UCSD-AML1 (cell line): ENCODE measurements at regions not wholly inside any gene's neighbourhood (a gene's known extent, or its start where the extent isn't known, plus 50 kb on each side); places are given as distances from the start of the nearest gene placed in this dataset.

Experiments used
- DNase-seq: peaks from one replicate; lab custom pipeline; 2025; ENCODE audit not compliant: unreplicated experiment; lab: John Stamatoyannopoulos, UW

- DNase-seq = no peak
Measured at GRCh38 chr18:27404855-27405254, 219.7 kb upstream of the CHST9 start.

- no peak for DNase-seq
Measured at GRCh38 chr18:27400001-27400400, 214.9 kb upstream of the CHST9 start.

GRCh38 chr18:27395752-27396151 is 210.6 kb upstream of the CHST9 start:
- DNase-seq = no peak

- DNase-seq = no peak
Measured at GRCh38 chr18:27394687-27395086, 209.6 kb upstream of the CHST9 start.

- DNase-seq = no peak
Measured at GRCh38 chr18:27382567-27383216, 197.6 kb upstream of the CHST9 start.

GRCh38 chr18:27378431-27379095 is 193.5 kb upstream of the CHST9 start:
- no peak for DNase-seq

- no peak for DNase-seq
Measured at GRCh38 chr18:27377251-27377650, 192.1 kb upstream of the CHST9 start.

- no peak for DNase-seq
Measured at GRCh38 chr18:27372386-27372785, 187.3 kb upstream of the CHST9 start.

GRCh38 chr18:27366665-27367064 is 181.6 kb upstream of the CHST9 start:
- no peak for DNase-seq

- no peak for DNase-seq
Measured at GRCh38 chr18:27366151-27366550, 181.0 kb upstream of the CHST9 start.

GRCh38 chr18:27363872-27364271 is 178.8 kb upstream of the CHST9 start:
- DNase-seq = no peak

- no peak for DNase-seq
Measured at GRCh38 chr18:27361477-27361876, 176.4 kb upstream of the CHST9 start.

GRCh38 chr18:27355308-27355707 is 170.2 kb upstream of the CHST9 start:
- DNase-seq = no peak

- DNase-seq = no peak
Measured at GRCh38 chr18:27353273-27353672, 168.2 kb upstream of the CHST9 start.

GRCh38 chr18:27349284-27349882 is 164.3 kb upstream of the CHST9 start:
- DNase-seq = no peak

- DNase-seq = no peak
Measured at GRCh38 chr18:27331606-27332005, 146.5 kb upstream of the CHST9 start.

GRCh38 chr18:27314996-27315395 is 129.9 kb upstream of the CHST9 start:
- no peak for DNase-seq

GRCh38 chr18:27313678-27314077 is 128.6 kb upstream of the CHST9 start:
- DNase-seq = no peak

- DNase-seq = no peak
Measured at GRCh38 chr18:27312853-27313252, 127.7 kb upstream of the CHST9 start.

GRCh38 chr18:27312153-27312552 is 127.0 kb upstream of the CHST9 start:
- no peak for DNase-seq

GRCh38 chr18:27311114-27311513 is 126.0 kb upstream of the CHST9 start:
- no peak for DNase-seq

GRCh38 chr18:27301615-27302378 is 116.7 kb upstream of the CHST9 start:
- no peak for DNase-seq
